ENCODE measurements at regions not wholly inside any gene's neighbourhood (a gene's known extent, or its start where the extent isn't known, plus 50 kb on each side); places are given as distances from the start of the nearest gene placed in this dataset.

DNA sequence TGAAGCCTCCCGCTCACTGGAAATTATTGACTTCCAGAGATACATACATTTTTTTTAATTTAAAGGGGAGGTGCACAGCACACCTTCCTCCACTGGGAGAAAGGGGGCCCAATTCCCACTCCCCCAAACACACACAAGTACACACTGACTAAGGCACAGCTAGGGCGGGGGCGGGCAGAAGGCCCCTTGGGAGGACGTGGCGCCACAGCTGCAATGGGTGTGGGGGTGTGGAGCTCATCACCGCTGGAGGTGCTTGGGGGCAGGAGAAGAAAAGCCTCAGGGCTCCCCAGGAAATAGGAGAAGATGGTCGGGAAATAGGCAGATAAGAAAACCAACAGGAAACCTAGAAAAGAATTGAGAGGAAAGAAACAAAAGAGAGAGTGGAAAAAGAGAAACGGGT, 127.3 kb upstream of the FAM98A start:
- TF ChIP-seq, protein P1, sequence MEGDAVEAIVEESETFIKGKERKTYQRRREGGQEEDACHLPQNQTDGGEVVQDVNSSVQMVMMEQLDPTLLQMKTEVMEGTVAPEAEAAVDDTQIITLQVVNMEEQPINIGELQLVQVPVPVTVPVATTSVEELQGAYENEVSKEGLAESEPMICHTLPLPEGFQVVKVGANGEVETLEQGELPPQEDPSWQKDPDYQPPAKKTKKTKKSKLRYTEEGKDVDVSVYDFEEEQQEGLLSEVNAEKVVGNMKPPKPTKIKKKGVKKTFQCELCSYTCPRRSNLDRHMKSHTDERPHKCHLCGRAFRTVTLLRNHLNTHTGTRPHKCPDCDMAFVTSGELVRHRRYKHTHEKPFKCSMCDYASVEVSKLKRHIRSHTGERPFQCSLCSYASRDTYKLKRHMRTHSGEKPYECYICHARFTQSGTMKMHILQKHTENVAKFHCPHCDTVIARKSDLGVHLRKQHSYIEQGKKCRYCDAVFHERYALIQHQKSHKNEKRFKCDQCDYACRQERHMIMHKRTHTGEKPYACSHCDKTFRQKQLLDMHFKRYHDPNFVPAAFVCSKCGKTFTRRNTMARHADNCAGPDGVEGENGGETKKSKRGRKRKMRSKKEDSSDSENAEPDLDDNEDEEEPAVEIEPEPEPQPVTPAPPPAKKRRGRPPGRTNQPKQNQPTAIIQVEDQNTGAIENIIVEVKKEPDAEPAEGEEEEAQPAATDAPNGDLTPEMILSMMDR (IDR thresholded peaks at IDR 0.05), result no peak
- TF ChIP-seq POLR2AphosphoS5 (IDR thresholded peaks at IDR 0.05), result no peak

All from prostate gland (tissue), 2 donors.